ENCODE measurements at regions not wholly inside any gene's neighbourhood (a gene's known extent, or its start where the extent isn't known, plus 50 kb on each side); places are given as distances from the start of the nearest gene placed in this dataset.

DNA sequence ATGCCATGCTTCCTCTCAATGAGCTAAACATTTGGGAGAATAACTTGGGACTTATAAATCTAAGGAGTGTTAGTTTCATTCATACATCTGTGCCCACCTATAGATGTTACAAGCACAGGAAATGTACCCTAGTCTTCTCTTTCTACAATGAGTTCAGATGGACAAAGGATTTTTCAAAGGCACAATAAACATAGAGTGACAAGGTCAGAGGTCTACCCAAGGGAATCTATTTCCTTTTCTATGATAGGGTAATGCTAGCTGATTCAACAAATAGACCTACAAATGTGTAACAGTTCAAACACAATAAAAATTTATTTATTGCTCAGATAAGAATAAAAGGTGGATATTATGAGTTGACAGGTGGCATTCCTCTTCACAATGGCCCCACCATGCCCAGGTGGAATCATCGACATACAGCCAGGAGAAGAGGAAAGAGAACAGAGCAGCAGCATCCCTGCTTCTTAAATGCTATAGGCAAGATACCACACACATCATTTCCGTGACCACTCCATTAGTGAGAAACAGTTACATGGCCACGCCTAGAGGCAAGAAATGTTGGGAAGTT lies 421.8 kb downstream of the HNRNPD start:
- no peak for TF ChIP-seq POLR2A (IDR thresholded peaks at IDR 0.05)
- no peak for TF ChIP-seq CTCF (IDR thresholded peaks at IDR 0.05)
